ENCODE measurements at regions not wholly inside any gene's neighbourhood (a gene's known extent, or its start where the extent isn't known, plus 50 kb on each side); places are given as distances from the start of the nearest gene placed in this dataset.

GRCh38 chr20:57060407-57061050 is 205.9 kb downstream of the BMP7 start (continued):
- TF ChIP-seq ETV6 (conservative IDR thresholded peaks at IDR 0.05 in 1 of 2, IDR thresholded peaks at IDR 0.05 in 1 of 2; ENCODE audit: borderline replicate concordance in 1 of 2, low read depth in 1 of 2) (no peak), NFIC (IDR thresholded peaks at IDR 0.05; ENCODE audit: low read depth, low read length) (no peak), STAT3 (IDR thresholded peaks at IDR 0.05; ENCODE audit: low read depth, low read length) (no peak), ZBTB33 (IDR thresholded peaks at IDR 0.05) (no peak), YBX1 (IDR thresholded peaks at IDR 0.05) (no peak), SP1 (IDR thresholded peaks at IDR 0.05; ENCODE audit: low read depth, low read length) (no peak), BACH1 (IDR thresholded peaks at IDR 0.05; ENCODE audit: borderline replicate concordance) (no peak), FOS (IDR thresholded peaks at IDR 0.05; ENCODE audit: borderline replicate concordance, extremely low read depth, insufficient read length) (no peak), IKZF2 (IDR thresholded peaks at IDR 0.05) (no peak), EGR1 (IDR thresholded peaks at IDR 0.05; ENCODE audit: borderline replicate concordance in 1 of 2, low read depth in 2 of 2, low read length in 2 of 2) (no peak), SRF (IDR thresholded peaks at IDR 0.05; ENCODE audit: low read depth in 2 of 2, low read length in 2 of 2) (no peak), FOXK2 (IDR thresholded peaks at IDR 0.05) (no peak), SIX5 (IDR thresholded peaks at IDR 0.05; ENCODE audit: low read depth, low read length, severe bottlenecking) (no peak)
